ENCODE measurements at regions not wholly inside any gene's neighbourhood (a gene's known extent, or its start where the extent isn't known, plus 50 kb on each side); places are given as distances from the start of the nearest gene placed in this dataset.
A peak's percentile ranks its signal among the peaks of the same experiment; 100 is the strongest.

GRCh38 chr2:234640657-234641056, 143.8 kb upstream of the ARL4C start:
- DNase-seq (ENCODE audit: low read depth, low spot score), result no peak

DNA sequence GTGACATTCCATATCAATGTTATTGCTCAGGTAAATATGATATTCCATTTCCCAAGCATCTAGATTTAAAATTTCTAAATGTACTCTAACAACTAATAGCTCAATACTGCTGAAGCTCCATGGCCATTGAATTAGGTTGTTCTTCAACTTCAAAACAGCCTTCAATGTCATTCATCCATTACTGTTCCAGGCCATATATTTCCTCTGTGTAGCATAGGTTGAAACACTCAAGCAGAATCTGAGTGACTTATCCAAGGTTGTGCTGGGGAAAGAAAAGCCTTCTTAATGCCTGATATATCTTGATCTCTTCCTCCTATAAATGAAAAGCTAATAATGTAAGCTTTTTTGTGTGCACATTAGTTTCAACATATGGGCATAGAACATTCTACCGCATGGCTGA, 142.1 kb upstream of the ARL4C start:
- no peak for DNase-seq (ENCODE audit: low read depth, low spot score)

- no peak for DNase-seq (ENCODE audit: low read depth, low spot score)
These were observed 138.4 kb upstream of the ARL4C start for GRCh38 chr2:234635284-234635683.

- DNase-seq (ENCODE audit: low read depth, low spot score), result no peak
These were observed 136.8 kb upstream of the ARL4C start for GRCh38 chr2:234633581-234634230.

GRCh38 chr2:234632527-234633391, 135.9 kb upstream of the ARL4C start:
- DNase-seq (ENCODE audit: low read depth, low spot score), result no peak

- DNase-seq (ENCODE audit: low read depth, low spot score), result peak; percentile 40
These were observed 135.0 kb upstream of the ARL4C start for GRCh38 chr2:234631646-234632514.

DNA sequence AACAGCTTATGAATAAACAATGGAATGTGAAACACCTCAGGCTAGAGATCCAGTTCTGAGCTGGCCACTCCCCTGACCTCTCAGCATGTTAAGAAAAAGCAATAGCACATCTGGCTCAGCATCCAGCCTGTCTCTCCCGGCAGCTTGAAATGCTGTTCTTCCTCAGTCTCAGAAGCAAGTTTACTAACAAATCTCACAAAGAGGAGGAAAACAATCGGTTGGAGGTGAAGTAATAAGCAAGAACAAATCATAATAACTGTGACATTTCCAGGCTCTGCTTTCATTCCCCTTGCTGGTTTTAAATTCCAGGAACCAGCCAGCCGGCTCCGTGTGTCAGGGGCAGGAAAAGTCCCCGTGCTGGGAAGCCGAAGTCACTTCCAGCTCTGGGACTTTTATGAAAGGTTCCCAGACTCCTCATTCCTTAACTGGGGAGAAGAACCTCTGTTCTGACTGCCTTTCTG, 133.9 kb upstream of the ARL4C start:
- no peak for DNase-seq (ENCODE audit: low read depth, low spot score)

GRCh38 chr2:234629596-234629995, 132.7 kb upstream of the ARL4C start:
- DNase-seq (ENCODE audit: low read depth, low spot score), result no peak

DNA sequence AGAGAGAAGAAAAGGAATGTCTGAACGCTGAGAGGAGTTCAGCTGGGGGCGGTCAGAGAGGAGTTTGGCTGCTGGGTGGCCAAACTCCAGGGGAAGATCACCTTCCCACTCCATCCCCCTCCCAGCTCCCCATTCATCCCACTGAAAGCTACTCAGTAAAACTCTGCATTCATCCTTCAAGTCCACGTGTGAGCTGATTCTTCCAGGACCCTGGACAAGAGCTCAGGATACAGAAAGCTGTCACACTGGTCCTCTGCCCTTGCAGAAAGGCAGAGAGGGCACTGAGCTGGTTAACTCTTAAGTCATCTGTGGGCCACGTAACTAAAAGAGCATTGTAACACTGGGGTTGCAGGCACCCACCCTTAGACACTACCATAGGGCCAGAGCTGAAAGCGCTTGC, 132.1 kb upstream of the ARL4C start:
- DNase-seq (ENCODE audit: low read depth, low spot score), result no peak

DNA sequence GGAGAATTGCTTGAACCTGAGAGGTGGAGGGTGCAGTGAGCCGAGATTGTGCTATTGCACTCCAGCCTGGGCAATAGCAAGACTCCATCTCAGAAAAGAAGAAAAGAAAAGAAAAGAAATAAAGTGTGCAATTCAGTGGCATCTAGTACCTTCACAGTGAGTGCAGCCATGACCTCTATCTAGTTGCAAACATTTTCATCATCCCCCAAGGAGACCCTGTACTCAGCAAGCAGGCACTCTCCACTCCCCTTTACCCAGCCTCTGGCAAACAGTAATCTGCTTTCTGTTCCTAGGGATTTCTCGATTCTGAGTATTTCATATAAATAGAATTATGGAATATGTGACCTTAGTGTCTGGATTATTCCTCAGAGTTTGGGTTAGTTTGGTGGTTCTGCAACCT, 130.4 kb upstream of the ARL4C start:
- no peak for DNase-seq (ENCODE audit: low read depth, low spot score)

DNA sequence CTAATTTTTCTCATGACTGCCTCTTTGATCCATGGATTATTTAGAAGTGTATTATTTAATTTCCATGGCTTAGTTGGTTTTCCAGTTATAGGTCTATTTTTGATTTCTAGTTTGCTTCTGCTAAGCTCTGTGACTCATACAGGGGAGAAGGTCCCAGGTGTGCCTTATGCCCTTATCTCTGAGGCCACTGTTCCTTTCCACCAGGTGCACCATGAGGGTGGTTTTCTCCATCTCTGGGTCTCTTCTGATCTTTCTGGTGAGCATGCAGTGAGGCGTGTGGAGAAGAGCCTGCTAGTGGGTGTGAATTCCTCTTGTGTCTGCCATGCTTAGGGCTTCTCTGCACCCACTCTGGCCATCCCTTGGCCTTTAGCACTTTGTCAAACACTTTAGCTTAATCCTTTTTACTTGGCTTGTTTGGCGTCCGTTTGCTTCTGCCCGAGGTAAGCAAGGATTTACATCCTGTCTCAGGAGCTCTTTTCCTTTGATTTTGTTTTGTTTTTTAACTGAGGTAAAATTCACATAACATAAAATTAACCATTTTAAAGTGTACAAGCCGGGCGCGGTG, 129.8 kb upstream of the ARL4C start:
- DNase-seq (ENCODE audit: low read depth, low spot score), result no peak

DNA sequence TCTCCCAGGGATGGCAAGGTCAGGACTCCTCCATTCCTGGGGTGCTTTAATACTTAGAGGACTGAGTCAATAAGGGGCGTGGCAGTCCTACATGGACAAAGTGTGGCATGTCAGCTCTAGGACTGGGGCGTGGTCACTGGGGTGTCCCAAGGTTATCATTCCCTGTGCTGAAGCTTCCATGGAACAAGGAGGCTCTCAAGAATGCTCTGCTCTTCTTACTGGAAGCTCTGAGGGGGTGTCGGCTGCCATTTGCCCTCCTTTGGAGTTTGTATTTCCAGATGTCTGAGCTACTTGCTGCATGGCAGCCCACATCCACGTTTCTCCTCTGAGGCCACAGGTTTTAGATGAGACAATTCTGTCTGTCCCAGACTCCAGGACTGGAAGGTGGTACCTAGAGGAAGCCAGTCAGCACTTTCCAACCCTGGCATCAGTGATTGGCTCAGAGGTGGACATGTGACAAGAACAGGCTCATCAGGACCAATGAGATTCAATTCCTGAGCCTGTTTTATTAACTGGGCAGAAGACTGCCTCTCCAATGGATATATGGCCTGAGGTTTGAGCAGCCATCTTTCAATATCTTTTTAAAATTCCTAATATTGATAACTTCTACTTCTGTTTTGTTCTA, 128.9 kb upstream of the ARL4C start:
- no peak for DNase-seq (ENCODE audit: low read depth, low spot score)

DNA sequence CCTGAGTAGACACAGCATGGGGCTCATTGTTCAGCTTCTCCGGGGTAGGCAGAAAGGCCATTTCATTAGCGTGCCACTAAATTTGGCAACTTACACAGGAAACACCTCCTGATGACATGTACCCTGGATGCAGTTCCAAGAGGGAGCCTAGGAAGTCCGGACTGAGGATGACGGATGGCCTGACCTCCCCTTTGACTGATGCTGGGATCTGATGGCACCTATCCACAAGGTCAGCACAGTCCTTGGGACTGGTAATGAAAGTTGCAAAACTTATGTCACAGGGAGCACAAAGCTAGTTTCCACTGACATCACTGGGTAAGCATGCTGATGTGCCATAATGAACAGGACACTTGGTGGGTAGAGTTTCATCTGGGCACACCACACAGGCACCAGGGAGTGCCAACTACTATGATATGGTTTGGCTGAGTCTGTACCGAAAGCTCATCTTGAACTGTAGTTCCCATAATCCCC, 126.7 kb upstream of the ARL4C start:
- DNase-seq (ENCODE audit: low read depth, low spot score), result no peak

DNA sequence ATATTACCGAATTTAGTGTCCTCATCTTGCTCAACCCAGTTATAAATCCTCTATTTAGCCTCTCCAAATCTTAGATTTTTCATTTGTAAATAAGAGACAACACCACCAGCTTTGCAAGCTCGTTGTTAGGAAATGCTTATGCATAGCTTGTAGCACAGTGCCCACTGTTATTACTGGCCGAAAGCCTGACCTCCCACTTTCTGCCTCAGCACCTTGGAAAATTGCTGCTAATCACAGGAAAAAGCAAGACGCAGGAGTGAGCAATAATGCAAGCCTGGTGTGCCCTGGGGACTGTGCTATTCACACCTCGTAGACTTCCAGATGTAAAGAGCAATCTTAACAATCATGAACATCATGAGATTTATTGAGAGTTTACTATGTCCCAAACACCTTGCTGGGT, 124.2 kb upstream of the ARL4C start:
- no peak for DNase-seq (ENCODE audit: low read depth, low spot score)

DNA sequence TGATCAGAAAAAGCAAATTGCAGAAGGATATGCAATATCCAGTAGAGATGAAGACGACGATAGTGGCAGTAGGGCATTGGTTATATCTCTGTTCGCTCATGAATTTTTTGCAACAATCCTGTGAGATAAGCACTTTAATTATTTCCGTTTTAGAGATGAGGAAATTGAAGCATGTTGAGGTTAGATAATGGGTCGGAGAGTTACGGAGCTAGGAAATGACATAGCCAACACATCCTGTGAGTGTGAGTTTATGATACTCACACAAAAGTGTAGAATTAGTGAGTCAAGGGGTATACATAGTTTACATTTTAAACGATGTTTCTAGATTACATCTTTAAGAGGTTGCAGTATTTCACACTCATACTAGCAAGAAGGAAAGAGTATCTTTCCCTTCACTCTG, 123.1 kb upstream of the ARL4C start:
- no peak for DNase-seq (ENCODE audit: low read depth, low spot score)

- DNase-seq (ENCODE audit: low read depth, low spot score), result no peak
These were observed 118.9 kb upstream of the ARL4C start for GRCh38 chr2:234615643-234616356.

GRCh38 chr2:234611209-234611608, 114.3 kb upstream of the ARL4C start:
- no peak for DNase-seq (ENCODE audit: low read depth, low spot score)

- DNase-seq (ENCODE audit: low read depth, low spot score), result no peak
These were observed 112.1 kb upstream of the ARL4C start for GRCh38 chr2:234608946-234609345.

GRCh38 chr2:234607691-234608090, 110.8 kb upstream of the ARL4C start:
- no peak for DNase-seq (ENCODE audit: low read depth, low spot score)

GRCh38 chr2:234606896-234607295, 110.0 kb upstream of the ARL4C start:
- no peak for DNase-seq (ENCODE audit: low read depth, low spot score)

- no peak for DNase-seq (ENCODE audit: low read depth, low spot score)
These were observed 106.7 kb upstream of the ARL4C start for GRCh38 chr2:234603619-234604018.
